ENCODE measurements at regions not wholly inside any gene's neighbourhood (a gene's known extent, or its start where the extent isn't known, plus 50 kb on each side); places are given as distances from the start of the nearest gene placed in this dataset.
"Not testable (repeated sequence)": the region's sequence is repeated elsewhere in the genome, so short reads cannot be mapped to it uniquely, and the experiment has no call there.

- DNase-seq (ENCODE audit: low spot score) (no peak), FAIRE-seq (no peak)
These were observed 57.5 kb upstream of the GC start for GRCh38 chr4:71841336-71841735.

GRCh38 chr4:71847300-71847699 is 63.4 kb upstream of the GC start:
- no peak for FAIRE-seq
- no peak for DNase-seq (ENCODE audit: low spot score)

- DNase-seq (ENCODE audit: low spot score), result no peak
- no peak for FAIRE-seq
These were observed 72.1 kb upstream of the GC start for GRCh38 chr4:71855944-71856343.

GRCh38 chr4:71857713-71858451 is 74.0 kb upstream of the GC start:
- FAIRE-seq (no peak), DNase-seq (ENCODE audit: low spot score) (no peak)

DNA sequence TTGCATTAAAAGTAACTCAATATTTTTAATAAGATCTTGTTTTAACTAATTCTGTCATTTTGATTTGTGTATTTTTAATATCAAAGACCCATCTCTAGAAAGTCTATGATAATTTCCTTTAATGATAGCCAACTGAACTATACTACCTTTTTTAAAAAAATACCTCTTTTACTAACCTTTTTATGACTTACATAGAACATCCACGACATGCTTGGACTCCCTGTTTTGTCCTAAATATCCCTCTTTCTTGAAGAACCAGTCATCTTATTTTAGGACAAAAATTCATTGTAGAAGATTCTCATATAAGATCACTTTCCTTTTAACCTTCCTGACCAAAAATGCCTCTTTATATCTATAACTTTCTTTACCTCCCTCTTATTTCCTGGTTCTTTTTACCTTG is 76.8 kb upstream of the GC start:
- FAIRE-seq (no peak), DNase-seq (ENCODE audit: low spot score) (no peak)

- DNase-seq (ENCODE audit: low spot score) (no peak), FAIRE-seq (no peak)
These were observed 78.4 kb upstream of the GC start for GRCh38 chr4:71862315-71862714.

- FAIRE-seq (peak; percentile 5), DNase-seq (ENCODE audit: low spot score) (no peak)
These were observed 79.6 kb upstream of the GC start for GRCh38 chr4:71863457-71863856.

DNA sequence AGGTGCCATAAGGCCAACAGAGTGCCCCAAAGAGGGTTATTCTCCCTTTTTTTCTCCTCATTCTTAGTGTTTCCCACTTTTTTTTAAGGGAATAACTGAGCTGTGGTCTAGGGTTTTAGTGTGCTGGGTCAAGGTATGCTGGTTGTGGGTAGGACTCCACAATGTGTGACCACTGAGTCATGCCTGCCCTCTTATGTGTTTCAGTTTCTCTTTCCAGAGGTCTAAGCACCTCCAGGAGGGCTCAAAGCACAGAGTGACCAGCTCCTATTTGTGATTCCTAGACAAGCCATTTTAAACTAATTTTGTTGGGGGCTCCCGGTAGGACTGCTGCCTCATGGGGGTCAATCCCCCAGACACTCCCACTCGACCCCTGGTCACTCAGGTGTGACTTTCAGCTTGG is 80.5 kb upstream of the GC start:
- FAIRE-seq (no peak), DNase-seq (ENCODE audit: low spot score) (no peak)

GRCh38 chr4:71866212-71866885 is 82.5 kb upstream of the GC start:
- DNase-seq (ENCODE audit: low spot score) (no peak), FAIRE-seq (no peak)

- FAIRE-seq (no peak), DNase-seq (ENCODE audit: low spot score) (no peak)
These were observed 83.7 kb upstream of the GC start for GRCh38 chr4:71867598-71867997.

- FAIRE-seq, result no peak
- DNase-seq (ENCODE audit: low spot score), result no peak
These were observed 86.6 kb upstream of the GC start for GRCh38 chr4:71870456-71870855.

DNA sequence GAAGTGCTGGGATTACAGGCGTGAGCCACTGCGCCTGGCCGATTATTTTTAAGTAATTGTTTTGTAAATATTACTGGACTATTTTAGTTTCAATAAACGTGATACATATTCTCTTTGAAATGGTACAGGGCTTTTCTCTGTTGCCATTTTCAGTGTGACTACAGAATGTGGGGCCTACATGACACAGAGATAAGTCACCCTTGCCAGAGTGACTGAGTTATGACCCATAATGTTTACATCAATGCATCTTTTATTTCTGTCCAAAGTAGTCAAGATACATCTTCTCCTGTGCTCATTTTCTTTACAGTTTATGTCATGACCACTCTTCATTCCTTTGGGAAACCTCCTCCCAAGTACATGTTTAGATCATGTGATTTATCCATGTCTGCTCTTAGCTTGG is 88.3 kb upstream of the GC start:
- no peak for DNase-seq (ENCODE audit: low spot score)
- FAIRE-seq, result no peak

GRCh38 chr4:71872767-71873415 is 89.0 kb upstream of the GC start:
- FAIRE-seq (no peak), DNase-seq (ENCODE audit: low spot score) (no peak)

- DNase-seq (ENCODE audit: low spot score), result no peak
These were observed 94.5 kb upstream of the GC start for GRCh38 chr4:71878376-71878775.

GRCh38 chr4:71882113-71882841 is 98.4 kb upstream of the GC start:
- DNase-seq (ENCODE audit: low spot score) (no peak), FAIRE-seq (no peak)

More at GRCh38 chr4:71878376-71878775, 94.5 kb upstream of the GC start:
- FAIRE-seq, result no peak

- not testable (repeated sequence) for DNase-seq (ENCODE audit: low spot score); FAIRE-seq
These were observed 116.5 kb upstream of the GC start for GRCh38 chr4:71900366-71900765.

- DNase-seq (ENCODE audit: low spot score); FAIRE-seq: not testable (repeated sequence)
These were observed 121.7 kb upstream of the GC start for GRCh38 chr4:71905594-71905993.

DNA sequence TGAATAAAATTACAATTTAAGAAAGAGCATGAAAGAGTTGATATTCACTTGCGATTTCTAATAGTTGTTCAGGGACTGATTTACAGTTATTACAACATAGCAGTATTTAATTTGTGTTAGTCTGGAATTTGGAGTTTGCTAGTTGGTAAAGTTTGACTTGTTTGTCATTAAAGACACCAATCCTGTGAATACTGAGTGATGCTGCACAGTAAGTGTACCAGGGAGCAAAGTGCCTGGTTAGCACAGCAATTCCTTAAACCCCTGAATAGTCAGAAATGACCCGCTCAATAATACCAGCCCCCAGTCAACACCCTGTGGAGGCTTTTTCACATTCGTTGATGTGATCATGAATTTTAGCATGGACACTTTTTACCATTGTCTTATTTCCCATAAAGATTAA is 122.2 kb upstream of the GC start:
- DNase-seq (ENCODE audit: low spot score) (no peak), FAIRE-seq (no peak)

- FAIRE-seq, result no peak
- DNase-seq (ENCODE audit: low spot score), result no peak
These were observed 123.2 kb upstream of the GC start for GRCh38 chr4:71907071-71907470.

DNA sequence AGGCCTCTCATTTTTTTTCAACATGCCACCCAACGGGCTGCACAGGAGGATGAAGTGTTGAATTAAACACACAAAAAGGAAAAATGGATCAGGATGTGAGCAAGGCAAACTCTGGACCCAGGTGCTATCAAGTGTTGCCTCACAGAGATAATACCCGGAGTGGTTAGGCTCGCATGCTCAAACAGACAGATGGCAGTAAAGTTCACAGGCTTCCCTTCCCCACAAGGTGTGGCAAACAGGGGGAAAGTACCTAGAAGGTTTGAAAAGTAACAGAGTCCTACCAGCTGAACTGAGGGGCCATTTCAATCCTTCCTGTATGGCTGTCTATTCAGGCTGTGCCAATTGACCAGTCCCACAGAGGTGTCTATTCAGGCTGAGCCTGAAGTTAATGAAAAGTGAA is 123.9 kb upstream of the GC start:
- DNase-seq (ENCODE audit: low spot score) (no peak), FAIRE-seq (no peak)

DNA sequence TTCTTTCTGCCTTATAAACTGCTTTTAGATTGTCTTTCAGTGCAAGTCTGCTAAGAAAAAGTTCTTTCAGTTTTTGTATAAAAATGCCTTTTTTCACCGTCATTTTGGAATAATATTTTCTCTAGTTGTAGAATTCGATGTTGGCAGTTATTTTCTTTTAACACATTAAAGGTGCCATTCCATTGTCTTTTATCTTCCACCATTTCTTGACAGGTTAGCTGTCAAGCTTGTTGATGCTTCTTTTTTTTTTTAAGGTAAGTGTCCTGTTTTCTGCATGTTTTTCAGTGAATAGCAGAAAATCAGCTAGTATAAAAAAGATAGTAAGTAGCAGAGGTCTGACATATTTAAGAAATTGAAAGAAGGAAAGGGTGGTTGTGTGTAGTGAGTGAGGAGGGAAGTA is 118.5 kb upstream of the NPFFR2 start:
- no peak for DNase-seq (ENCODE audit: low spot score)
- FAIRE-seq, result no peak

- DNase-seq (ENCODE audit: low spot score) (no peak), FAIRE-seq (no peak)
These were observed 108.7 kb upstream of the NPFFR2 start for GRCh38 chr4:71923070-71923469.
